HS-5 (cell line): ENCODE measurements at regions not wholly inside any gene's neighbourhood (a gene's known extent, or its start where the extent isn't known, plus 50 kb on each side); places are given as distances from the start of the nearest gene placed in this dataset.
"Not testable (repeated sequence)": the region's sequence is repeated elsewhere in the genome, so short reads cannot be mapped to it uniquely, and the experiment has no call there.

Experiments used
- DNase-seq: peaks from one replicate; pipeline ENCODE4 v3.0.0-alpha.2; 2012; ENCODE audit warnings: low read depth

- DNase-seq: no peak
Observed at GRCh38 chr6:50337532-50338122, 287.9 kb upstream of the DEFB112 start.

- DNase-seq: no peak
Observed at GRCh38 chr6:50353603-50354002, 303.9 kb upstream of the DEFB112 start.

- DNase-seq: no peak
Observed at GRCh38 chr6:50358113-50358512, 308.4 kb upstream of the DEFB112 start.

GRCh38 chr6:50361641-50362331, 312.1 kb upstream of the DEFB112 start:
- peak; percentile 70 for DNase-seq

- DNase-seq: peak; percentile 39
Observed at GRCh38 chr6:50362706-50363105, 313.0 kb upstream of the DEFB112 start.

- DNase-seq: no peak
Observed at GRCh38 chr6:50369996-50370395, 320.3 kb upstream of the DEFB112 start.

- no peak for DNase-seq
Observed at GRCh38 chr6:50380406-50381098, 330.8 kb upstream of the DEFB112 start.

GRCh38 chr6:50381099-50381415, 331.3 kb upstream of the DEFB112 start:
- DNase-seq: no peak

- no peak for DNase-seq
Observed at GRCh38 chr6:50390416-50390815, 322.9 kb upstream of the TFAP2D start.

- not testable (repeated sequence) for DNase-seq
Observed at GRCh38 chr6:50394139-50394538, 319.2 kb upstream of the TFAP2D start.

- DNase-seq: no peak
Observed at GRCh38 chr6:50404643-50405042, 308.7 kb upstream of the TFAP2D start.

GRCh38 chr6:50410579-50410978, 302.7 kb upstream of the TFAP2D start:
- no peak for DNase-seq

GRCh38 chr6:50421041-50421440, 292.3 kb upstream of the TFAP2D start:
- not testable (repeated sequence) for DNase-seq

- DNase-seq: no peak
Observed at GRCh38 chr6:50427267-50427666, 286.1 kb upstream of the TFAP2D start.

GRCh38 chr6:50437901-50438300, 275.4 kb upstream of the TFAP2D start:
- no peak for DNase-seq

- DNase-seq: no peak
Observed at GRCh38 chr6:50442531-50443040, 270.7 kb upstream of the TFAP2D start.

GRCh38 chr6:50443144-50443543, 270.2 kb upstream of the TFAP2D start:
- no peak for DNase-seq

- no peak for DNase-seq
Observed at GRCh38 chr6:50449128-50449527, 264.2 kb upstream of the TFAP2D start.

- no peak for DNase-seq
Observed at GRCh38 chr6:50451826-50452400, 261.4 kb upstream of the TFAP2D start.

- DNase-seq: no peak
Observed at GRCh38 chr6:50455029-50455428, 258.3 kb upstream of the TFAP2D start.

GRCh38 chr6:50457351-50457750, 256.0 kb upstream of the TFAP2D start:
- no peak for DNase-seq

- DNase-seq: no peak
Observed at GRCh38 chr6:50461696-50462095, 251.6 kb upstream of the TFAP2D start.

- no peak for DNase-seq
Observed at GRCh38 chr6:50463931-50464330, 249.4 kb upstream of the TFAP2D start.
